ENCODE measurements at regions not wholly inside any gene's neighbourhood (a gene's known extent, or its start where the extent isn't known, plus 50 kb on each side); places are given as distances from the start of the nearest gene placed in this dataset.

GRCh38 chr7:90078921-90079320 is 75.3 kb upstream of the STEAP1 start (continued):
- no peak for TF ChIP-seq ZNF462 (CRISPR knock-in tag; IDR thresholded peaks at IDR 0.05)

- Histone ChIP-seq H3K27ac (ENCODE audit: low read depth) (no peak overlapping the region), H4K20me1 (replicated peaks; ENCODE audit: insufficient read depth) (no peaks in the 10 kb centered on the region), H2AFZ (no peak overlapping the region), H3K79me2 (replicated peaks; ENCODE audit: insufficient read depth) (no peaks in the 10 kb centered on the region), H3K4me3 (no peak overlapping the region), H3K4me1 (ENCODE audit: insufficient read depth) (no peaks in the 10 kb centered on the region), H3K9me2 (ENCODE audit: insufficient read depth) (no peaks in the 10 kb centered on the region), H3K27me3 (ENCODE audit: insufficient read depth) (no peaks in the 10 kb centered on the region), H3K36me3 (ENCODE audit: insufficient read depth) (no peaks in the 10 kb centered on the region), H3F3A (replicated peaks; ENCODE audit: low read depth) (no peaks in the 10 kb centered on the region), H3K4me2 (no peak overlapping the region)
- Mint-ChIP-seq H3K4me3 (no peak overlapping the region), H3K27ac (no peak overlapping the region), H3K27me3 (ENCODE audit: insufficient read depth, low read depth, poor library complexity) (peaks cover 4% of the 10 kb centered on the region), H3K36me3 (ENCODE audit: low read depth) (no peaks in the 10 kb centered on the region), H3K4me1 (peaks cover 9% of the 10 kb centered on the region), H3K9me3 (no peaks in the 10 kb centered on the region)
- no peak for DNase-seq (ENCODE audit: low spot score)
- ATAC-seq, result no peak
- TF ChIP-seq ZNF462 (CRISPR knock-in tag; IDR thresholded peaks at IDR 0.05) (no peak), ZNF331 (CRISPR knock-in tag; IDR thresholded peaks at IDR 0.05; ENCODE audit: low read depth) (no peak), EZH2 (IDR thresholded peaks at IDR 0.05; ENCODE audit: low read depth, unreplicated experiment) (no peak), EZH2phosphoT487 (IDR thresholded peaks at IDR 0.05; ENCODE audit: unreplicated experiment) (no peak), CTCF (conservative IDR thresholded peaks at IDR 0.05; ENCODE audit: low read depth in 2 of 2) (no peak), NANOG (IDR thresholded peaks at IDR 0.05; ENCODE audit: borderline replicate concordance) (no peak), CREB1 (CRISPR knock-in tag; IDR thresholded peaks at IDR 0.05; ENCODE audit: low read depth) (no peak), JUNB (IDR thresholded peaks at IDR 0.05; ENCODE audit: unreplicated experiment) (no peak)
Observed at GRCh38 chr7:90081621-90082020, 72.6 kb upstream of the STEAP1 start.
